Ovary (tissue), 3 donors: ENCODE measurements at regions not wholly inside any gene's neighbourhood (a gene's known extent, or its start where the extent isn't known, plus 50 kb on each side); places are given as distances from the start of the nearest gene placed in this dataset.

Experiments
- CTCF ChIP-seq, 3 donors: fragments of 450-650 bp in 2 of 3; fragments of 200-600 bp in 1 of 3; IDR thresholded peaks; one replicate each; pipeline versions ENCODE4 v1.5.1 to v1.8.0; 2016 to 2022; ENCODE audit warnings: antibody characterized with exemption in 3 of 3, mild to moderate bottlenecking in 1 of 3
- EP300 ChIP-seq: sonication (generic); formaldehyde crosslinking; IDR thresholded peaks from one replicate; pipeline ENCODE4 v1.6.1; 2017; ENCODE audit warnings: antibody characterized with exemption
- POLR2A ChIP-seq: fragments of 450-650 bp; IDR thresholded peaks from one replicate; pipeline ENCODE4 v1.6.1; 2017; ENCODE audit warnings: antibody characterized with exemption, mild to moderate bottlenecking, moderate library complexity
- donor health status: DM: no; HTN: no; CAD: no.

GRCh38 chr5:87867281-87867680, 401.4 kb downstream of the TMEM161B start:
- TF ChIP-seq POLR2A (no peak), CTCF (IDR thresholded peaks at IDR 0.05) (no peak), EP300 (no peak)
